Neutrophil (primary cell): ENCODE measurements at regions not wholly inside any gene's neighbourhood (a gene's known extent, or its start where the extent isn't known, plus 50 kb on each side); places are given as distances from the start of the nearest gene placed in this dataset.

Experiments used
- H3K27ac ChIP-seq: fragments of 200-600 bp; sonication (generic); 2 replicates; pipeline ENCODE4 v1.5.1; 2016; ENCODE audit warnings: mild to moderate bottlenecking, moderate library complexity
- H3K27me3 ChIP-seq: fragments of 200-600 bp; sonication (generic); 2 replicates; pipeline ENCODE4 v1.6.0; 2016; ENCODE audit warnings: mild to moderate bottlenecking
- H3K36me3 ChIP-seq: fragments of 200-600 bp; sonication (generic); 2 replicates; pipeline ENCODE4 v1.5.1; 2017
- H3K4me1 ChIP-seq, 2 experiments: fragments of 200-600 bp in 1 of 2; sonication (generic) in 1 of 2; 1 replicate in 1 of 2; 2 replicates in 1 of 2; pipeline versions ENCODE4 v1.5.1 to v1.6.1; 2013 to 2016; ENCODE audit warnings: low read depth in 1 of 2, low read length in 1 of 2, mild to moderate bottlenecking in 1 of 2, moderate library complexity in 1 of 2; ENCODE audit not compliant: control insufficient read depth in 1 of 2, insufficient read depth in 1 of 2
- H3K4me3 ChIP-seq, 2 experiments: fragments of 200-600 bp in 1 of 2; sonication (generic) in 1 of 2; 1 replicate in 1 of 2; 2 replicates in 1 of 2; pipeline ENCODE4 v1.5.1; 2013 to 2016; ENCODE audit warnings: low read depth in 1 of 2, low read length in 1 of 2, mild to moderate bottlenecking in 1 of 2, moderate library complexity in 1 of 2
- H3K9me3 ChIP-seq: fragments of 200-600 bp; sonication (generic); 2 replicates; pipeline ENCODE4 v1.5.1; 2016
- TF ChIP-seq, protein P1 (sequence below): fragments of 200-600 bp; sonication (generic); IDR thresholded peaks from 2 replicates; pipeline ENCODE4 v1.5.1; 2016; ENCODE audit warnings: antibody characterized with exemption

GRCh38 chr18:78721238-78721875 is 258.3 kb upstream of the SALL3 start:
- peaks cover 40% of the 10 kb centered on the region for H3K27me3 ChIP-seq
- H3K9me3 ChIP-seq, result no peaks in the 10 kb centered on the region
- TF ChIP-seq, protein P1, sequence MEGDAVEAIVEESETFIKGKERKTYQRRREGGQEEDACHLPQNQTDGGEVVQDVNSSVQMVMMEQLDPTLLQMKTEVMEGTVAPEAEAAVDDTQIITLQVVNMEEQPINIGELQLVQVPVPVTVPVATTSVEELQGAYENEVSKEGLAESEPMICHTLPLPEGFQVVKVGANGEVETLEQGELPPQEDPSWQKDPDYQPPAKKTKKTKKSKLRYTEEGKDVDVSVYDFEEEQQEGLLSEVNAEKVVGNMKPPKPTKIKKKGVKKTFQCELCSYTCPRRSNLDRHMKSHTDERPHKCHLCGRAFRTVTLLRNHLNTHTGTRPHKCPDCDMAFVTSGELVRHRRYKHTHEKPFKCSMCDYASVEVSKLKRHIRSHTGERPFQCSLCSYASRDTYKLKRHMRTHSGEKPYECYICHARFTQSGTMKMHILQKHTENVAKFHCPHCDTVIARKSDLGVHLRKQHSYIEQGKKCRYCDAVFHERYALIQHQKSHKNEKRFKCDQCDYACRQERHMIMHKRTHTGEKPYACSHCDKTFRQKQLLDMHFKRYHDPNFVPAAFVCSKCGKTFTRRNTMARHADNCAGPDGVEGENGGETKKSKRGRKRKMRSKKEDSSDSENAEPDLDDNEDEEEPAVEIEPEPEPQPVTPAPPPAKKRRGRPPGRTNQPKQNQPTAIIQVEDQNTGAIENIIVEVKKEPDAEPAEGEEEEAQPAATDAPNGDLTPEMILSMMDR, result no peak
- H3K4me3 ChIP-seq, result no peak overlapping the region
- H3K27ac ChIP-seq, result no peak overlapping the region
- H3K4me1 ChIP-seq, result no peaks in the 10 kb centered on the region
- H3K36me3 ChIP-seq, result no peaks in the 10 kb centered on the region

DNA sequence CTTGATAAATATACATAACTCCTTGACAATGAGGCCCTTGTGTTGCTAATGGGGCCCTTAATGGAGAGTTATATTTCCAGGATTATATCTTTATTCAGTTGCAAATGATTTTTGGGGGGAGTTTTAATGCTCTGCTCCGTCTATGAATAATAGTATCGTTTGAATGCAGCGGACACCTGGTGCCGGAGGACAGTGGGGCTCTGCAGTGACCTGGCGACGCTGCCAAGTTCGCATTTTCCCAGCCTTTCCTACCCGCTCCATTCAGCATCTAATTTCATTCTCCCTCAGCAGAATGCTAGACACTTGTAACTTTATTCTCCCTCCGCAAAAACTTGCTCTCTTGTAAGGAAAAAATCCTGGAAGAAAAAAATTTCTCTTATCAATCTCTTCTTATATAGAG is 257.6 kb upstream of the SALL3 start:
- Histone ChIP-seq H3K27me3 (peaks cover 40% of the 10 kb centered on the region), H3K4me3 (no peak overlapping the region), H3K4me1 (no peaks in the 10 kb centered on the region), H3K36me3 (no peaks in the 10 kb centered on the region), H3K27ac (no peak overlapping the region), H3K9me3 (no peaks in the 10 kb centered on the region)
- TF ChIP-seq, protein P1, result no peak

DNA sequence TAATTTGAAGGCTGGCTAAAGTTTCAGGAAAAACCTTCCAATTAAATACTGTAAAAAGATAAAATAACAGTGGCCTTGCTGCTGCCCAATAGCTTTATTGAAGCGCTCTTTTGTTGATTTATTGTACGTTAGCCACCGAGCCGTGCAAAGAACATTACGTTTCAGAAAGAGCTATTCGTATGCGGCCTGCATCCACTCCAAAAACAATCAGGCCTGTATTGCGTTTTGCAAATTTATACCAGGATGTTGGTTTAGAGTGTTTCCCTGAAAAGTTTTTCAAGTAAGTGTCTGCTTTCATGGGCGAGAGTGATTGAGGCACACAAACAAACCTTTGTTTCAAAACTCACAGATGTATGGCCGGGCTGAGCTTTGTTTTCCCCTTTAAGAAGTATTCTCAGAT is 257.2 kb upstream of the SALL3 start:
- Histone ChIP-seq H3K27me3 (peaks cover 40% of the 10 kb centered on the region), H3K27ac (no peak overlapping the region), H3K9me3 (no peaks in the 10 kb centered on the region), H3K4me3 (no peak overlapping the region), H3K4me1 (no peaks in the 10 kb centered on the region), H3K36me3 (no peaks in the 10 kb centered on the region)
- TF ChIP-seq, protein P1, result no peak

- no peaks in the 10 kb centered on the region for H3K4me1 ChIP-seq
- TF ChIP-seq, protein P1, result no peak
- no peak overlapping the region for H3K27ac ChIP-seq
- peaks cover 40% of the 10 kb centered on the region for H3K27me3 ChIP-seq
- no peaks in the 10 kb centered on the region for H3K9me3 ChIP-seq
- no peak overlapping the region for H3K4me3 ChIP-seq
- H3K36me3 ChIP-seq, result no peaks in the 10 kb centered on the region
Measured at GRCh38 chr18:78722929-78723710, 256.5 kb upstream of the SALL3 start.

GRCh38 chr18:78724214-78724914 is 255.3 kb upstream of the SALL3 start:
- Histone ChIP-seq H3K4me3 (no peak overlapping the region), H3K9me3 (no peaks in the 10 kb centered on the region), H3K4me1 (no peaks in the 10 kb centered on the region), H3K27ac (no peak overlapping the region), H3K36me3 (no peaks in the 10 kb centered on the region), H3K27me3 (peaks cover 40% of the 10 kb centered on the region)
- TF ChIP-seq, protein P1, result no peak
